GM19467 (cell line): ENCODE measurements at regions not wholly inside any gene's neighbourhood (a gene's known extent, or its start where the extent isn't known, plus 50 kb on each side); places are given as distances from the start of the nearest gene placed in this dataset.

ENCODE experiments used
- ATAC-seq: cut with Tn5 transposase; IDR thresholded peaks from one replicate; pipeline ENCODE4 v1.9.1; 2021; ENCODE audit warnings: mild to moderate bottlenecking, moderate library complexity; ENCODE audit not compliant: unreplicated experiment

GRCh38 chr2:67259556-67260342 is 137.4 kb upstream of the ETAA1 start:
- ATAC-seq: no peak

GRCh38 chr2:67260343-67261277 is 136.5 kb upstream of the ETAA1 start:
- no peak for ATAC-seq

- ATAC-seq: no peak
Measured at GRCh38 chr2:67267241-67267640, 129.9 kb upstream of the ETAA1 start.

- no peak for ATAC-seq
Measured at GRCh38 chr2:67268797-67269196, 128.3 kb upstream of the ETAA1 start.

GRCh38 chr2:67272195-67272594 is 124.9 kb upstream of the ETAA1 start:
- ATAC-seq: no peak

- ATAC-seq: no peak
Measured at GRCh38 chr2:67277450-67277849, 119.7 kb upstream of the ETAA1 start.

- no peak for ATAC-seq
Measured at GRCh38 chr2:67281101-67281500, 116.0 kb upstream of the ETAA1 start.

GRCh38 chr2:67283641-67284040 is 113.5 kb upstream of the ETAA1 start:
- ATAC-seq: no peak

GRCh38 chr2:67286981-67287759 is 110.0 kb upstream of the ETAA1 start:
- ATAC-seq: no peak

- ATAC-seq: no peak
Measured at GRCh38 chr2:67289271-67289670, 107.9 kb upstream of the ETAA1 start.

- no peak for ATAC-seq
Measured at GRCh38 chr2:67289921-67290371, 107.2 kb upstream of the ETAA1 start.

GRCh38 chr2:67290451-67291290 is 106.5 kb upstream of the ETAA1 start:
- ATAC-seq: no peak

- ATAC-seq: no peak
Measured at GRCh38 chr2:67294218-67294617, 102.9 kb upstream of the ETAA1 start.

- no peak for ATAC-seq
Measured at GRCh38 chr2:67295406-67295805, 101.7 kb upstream of the ETAA1 start.

- no peak for ATAC-seq
Measured at GRCh38 chr2:67295851-67296250, 101.3 kb upstream of the ETAA1 start.

GRCh38 chr2:67304300-67304890 is 92.7 kb upstream of the ETAA1 start:
- ATAC-seq: no peak

GRCh38 chr2:67309281-67309680 is 87.9 kb upstream of the ETAA1 start:
- ATAC-seq: no peak

GRCh38 chr2:67311536-67311935 is 85.6 kb upstream of the ETAA1 start:
- no peak for ATAC-seq

- ATAC-seq: no peak
Measured at GRCh38 chr2:67312871-67313270, 84.3 kb upstream of the ETAA1 start.

GRCh38 chr2:67313536-67313935 is 83.6 kb upstream of the ETAA1 start:
- no peak for ATAC-seq
